Upper lobe of left lung (tissue), 4 donors: ENCODE measurements at regions not wholly inside any gene's neighbourhood (a gene's known extent, or its start where the extent isn't known, plus 50 kb on each side); places are given as distances from the start of the nearest gene placed in this dataset.

ENCODE experiments used
- EP300 ChIP-seq, 4 donors: sonication (generic); formaldehyde crosslinking; IDR thresholded peaks; one replicate each; pipeline ENCODE4 v1.5.1; 2017; ENCODE audit warnings: antibody characterized with exemption in 4 of 4, control low read depth in 2 of 4
- POLR2A ChIP-seq, 4 donors: fragments of 450-650 bp; IDR thresholded peaks; one replicate each; pipeline ENCODE4 v1.5.1; 2016 to 2017; ENCODE audit warnings: antibody characterized with exemption in 4 of 4, mild to moderate bottlenecking in 2 of 4
- TF ChIP-seq, protein P1 (sequence below), 6 experiments: fragments of 450-650 bp in 4 of 6; fragments of 200-600 bp in 2 of 6; sonication (generic) in 2 of 6; IDR thresholded peaks; one replicate each; pipeline ENCODE4 v1.5.1; 2016 to 2019; ENCODE audit warnings: antibody characterized with exemption in 6 of 6

- TF ChIP-seq, protein P1, sequence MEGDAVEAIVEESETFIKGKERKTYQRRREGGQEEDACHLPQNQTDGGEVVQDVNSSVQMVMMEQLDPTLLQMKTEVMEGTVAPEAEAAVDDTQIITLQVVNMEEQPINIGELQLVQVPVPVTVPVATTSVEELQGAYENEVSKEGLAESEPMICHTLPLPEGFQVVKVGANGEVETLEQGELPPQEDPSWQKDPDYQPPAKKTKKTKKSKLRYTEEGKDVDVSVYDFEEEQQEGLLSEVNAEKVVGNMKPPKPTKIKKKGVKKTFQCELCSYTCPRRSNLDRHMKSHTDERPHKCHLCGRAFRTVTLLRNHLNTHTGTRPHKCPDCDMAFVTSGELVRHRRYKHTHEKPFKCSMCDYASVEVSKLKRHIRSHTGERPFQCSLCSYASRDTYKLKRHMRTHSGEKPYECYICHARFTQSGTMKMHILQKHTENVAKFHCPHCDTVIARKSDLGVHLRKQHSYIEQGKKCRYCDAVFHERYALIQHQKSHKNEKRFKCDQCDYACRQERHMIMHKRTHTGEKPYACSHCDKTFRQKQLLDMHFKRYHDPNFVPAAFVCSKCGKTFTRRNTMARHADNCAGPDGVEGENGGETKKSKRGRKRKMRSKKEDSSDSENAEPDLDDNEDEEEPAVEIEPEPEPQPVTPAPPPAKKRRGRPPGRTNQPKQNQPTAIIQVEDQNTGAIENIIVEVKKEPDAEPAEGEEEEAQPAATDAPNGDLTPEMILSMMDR (IDR thresholded peaks at IDR 0.05), result no peak
- TF ChIP-seq POLR2A (IDR thresholded peaks at IDR 0.05) (no peak), EP300 (IDR thresholded peaks at IDR 0.05) (no peak)
Observed at GRCh38 chr3:156617781-156618180, 56.6 kb upstream of the TIPARP start.
